ENCODE measurements at regions not wholly inside any gene's neighbourhood (a gene's known extent, or its start where the extent isn't known, plus 50 kb on each side); places are given as distances from the start of the nearest gene placed in this dataset.

GRCh38 chr7:67380326-67380725 lies 383.7 kb downstream of the TYW1 start:
- no peak for TF ChIP-seq CTCF (IDR thresholded peaks at IDR 0.05; ENCODE audit: low read depth, low read length, poor library complexity, severe bottlenecking)
- TF ChIP-seq EZH2phosphoT487 (IDR thresholded peaks at IDR 0.05; ENCODE audit: borderline replicate concordance, low read length), result no peak

All from DOHH2 (cell line).